HepG2 (cell line): ENCODE measurements at regions not wholly inside any gene's neighbourhood (a gene's known extent, or its start where the extent isn't known, plus 50 kb on each side); places are given as distances from the start of the nearest gene placed in this dataset.
A peak's percentile ranks its signal among the peaks of the same experiment; 100 is the strongest.

ENCODE experiments used
- ELF3 ChIP-seq: IDR thresholded peaks from 2 replicates; pipeline ENCODE4 v1.6.1; 2016; ENCODE audit warnings: missing genetic modification reagents, missing compliant biosample characterization
- ESRRA ChIP-seq: sonication (generic); formaldehyde crosslinking; IDR thresholded peaks from 2 replicates; pipeline ENCODE4 v1.5.1; 2020; ENCODE audit warnings: mild to moderate bottlenecking, low read depth, missing genetic modification reagents
- HHEX ChIP-seq: IDR thresholded peaks from 2 replicates; pipeline ENCODE4 v1.6.1; 2016; ENCODE audit warnings: control low read depth
- KAT7 ChIP-seq: IDR thresholded peaks from 2 replicates; pipeline ENCODE4 v1.6.1; 2018; ENCODE audit warnings: borderline replicate concordance, missing compliant biosample characterization
- MAFG ChIP-seq: sonication (generic); formaldehyde crosslinking; IDR thresholded peaks from 2 replicates; pipeline ENCODE4 v1.5.1; 2020; ENCODE audit warnings: mild to moderate bottlenecking, missing genetic modification reagents
- PCBP2 ChIP-seq: fragments of 200-400 bp; formaldehyde crosslinking; optimal IDR thresholded peaks from 2 replicates; pipeline ENCODE3; 2018; ENCODE audit warnings: low read length, low read depth; ENCODE audit not compliant: poor library complexity, severe bottlenecking
- TCF7 ChIP-seq: sonication (generic); IDR thresholded peaks from 2 replicates; pipeline ENCODE4 v1.6.1; 2016; ENCODE audit warnings: antibody characterized with exemption, low read depth
- ZBTB38 ChIP-seq: sonication (generic); formaldehyde crosslinking; IDR thresholded peaks from 2 replicates; pipeline ENCODE4 v1.5.1; 2020; ENCODE audit warnings: mild to moderate bottlenecking, missing genetic modification reagents
- ZNF124 ChIP-seq: sonication (generic); formaldehyde crosslinking; IDR thresholded peaks from 2 replicates; pipeline ENCODE4 v1.4.0; 2020; ENCODE audit warnings: missing genetic modification reagents
- ZNF138 ChIP-seq: sonication (generic); formaldehyde crosslinking; IDR thresholded peaks from 2 replicates; pipeline ENCODE4 v1.5.0; 2020; ENCODE audit warnings: mild to moderate bottlenecking, low read depth, missing genetic modification reagents
- ZNF225 ChIP-seq: sonication (generic); formaldehyde crosslinking; IDR thresholded peaks from 2 replicates; pipeline ENCODE4 v1.4.0; 2020; ENCODE audit warnings: mild to moderate bottlenecking, missing genetic modification reagents
- ZNF432 ChIP-seq: sonication (generic); formaldehyde crosslinking; IDR thresholded peaks from 2 replicates; pipeline ENCODE4 v1.5.0; 2020; ENCODE audit warnings: missing genetic modification reagents, mild to moderate bottlenecking, borderline replicate concordance
- ZNF550 ChIP-seq: sonication (generic); formaldehyde crosslinking; IDR thresholded peaks from 2 replicates; pipeline ENCODE4 v1.4.0; 2020; ENCODE audit warnings: mild to moderate bottlenecking, missing genetic modification reagents, borderline replicate concordance
- ZNF614 ChIP-seq: IDR thresholded peaks from 2 replicates; pipeline ENCODE4 v1.6.1; 2018; ENCODE audit warnings: missing biosample characterization, missing genetic modification reagents, inconsistent platforms, borderline replicate concordance
- ZNF749 ChIP-seq: sonication (generic); formaldehyde crosslinking; IDR thresholded peaks from 2 replicates; pipeline ENCODE4 v1.8.0; 2022; ENCODE audit warnings: mild to moderate bottlenecking, missing genetic modification reagents, moderate library complexity, borderline replicate concordance
- ZNF788 ChIP-seq: sonication (generic); formaldehyde crosslinking; IDR thresholded peaks from 2 replicates; pipeline ENCODE4 v1.5.0; 2020; ENCODE audit warnings: mild to moderate bottlenecking, missing genetic modification reagents, borderline replicate concordance
- ZNF879 ChIP-seq: sonication (generic); formaldehyde crosslinking; IDR thresholded peaks from 2 replicates; pipeline ENCODE4 v1.8.1; 2023; ENCODE audit warnings: missing genetic modification reagents
- ZSCAN12 ChIP-seq: sonication (generic); formaldehyde crosslinking; IDR thresholded peaks from 2 replicates; pipeline ENCODE4 v1.9.0; 2021; ENCODE audit warnings: mild to moderate bottlenecking, missing genetic modification reagents
- TF ChIP-seq, protein P1 (sequence below): sonication (generic); formaldehyde crosslinking; IDR thresholded peaks from 2 replicates; pipeline ENCODE4 v1.4.0; 2020; ENCODE audit warnings: missing genetic modification reagents
- TF ChIP-seq, protein P2 (sequence below): sonication (generic); formaldehyde crosslinking; IDR thresholded peaks from 2 replicates; pipeline ENCODE4 v1.4.0; 2020; ENCODE audit warnings: missing genetic modification reagents
- TF ChIP-seq, protein P3 (sequence below): sonication (generic); formaldehyde crosslinking; IDR thresholded peaks from 2 replicates; pipeline ENCODE4 v1.9.0; 2021; ENCODE audit warnings: missing genetic modification reagents, mild to moderate bottlenecking, borderline replicate concordance
- TF ChIP-seq, protein P4 (sequence below): IDR thresholded peaks from 2 replicates; pipeline ENCODE4 v1.6.1; 2018; ENCODE audit warnings: missing genetic modification reagents, mild to moderate bottlenecking, missing compliant biosample characterization
- TF ChIP-seq, protein P5 (sequence below): IDR thresholded peaks from 2 replicates; pipeline ENCODE4 v1.6.1; 2018; ENCODE audit warnings: missing genetic modification reagents
- TF ChIP-seq, protein P6 (sequence below): sonication (generic); formaldehyde crosslinking; IDR thresholded peaks from 2 replicates; pipeline ENCODE4 v1.4.0; 2020; ENCODE audit warnings: missing genetic modification reagents

DNA sequence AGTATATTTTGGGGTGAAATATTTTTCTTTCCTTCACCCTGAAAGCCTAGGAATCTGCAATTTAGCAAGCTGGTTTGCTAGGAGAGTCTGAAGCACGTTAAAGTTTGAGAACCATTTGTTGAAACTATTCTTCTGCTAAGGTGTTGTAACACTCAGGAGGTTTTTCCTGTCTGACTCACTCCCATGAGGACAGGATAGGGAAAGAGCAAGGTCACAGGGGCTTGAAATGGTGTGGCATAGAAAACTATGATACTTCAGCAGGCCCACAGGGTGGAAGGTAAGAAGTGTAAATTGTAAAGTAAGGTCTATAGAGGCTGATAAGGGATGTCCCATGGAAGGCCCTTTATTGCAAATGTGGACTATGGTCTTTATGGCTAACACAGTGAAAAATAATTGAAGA lies 177.7 kb upstream of the ZC3H15 start (continued):
- TF ChIP-seq ZNF550, result no peak
- TF ChIP-seq ZNF225 (CRISPR knock-in tag), result no peak
- no peak for TF ChIP-seq HHEX
- TF ChIP-seq PCBP2, result no peak
- no peak for TF ChIP-seq ZBTB38 (CRISPR knock-in tag)
- TF ChIP-seq ZNF749, result no peak
- TF ChIP-seq, protein P1, sequence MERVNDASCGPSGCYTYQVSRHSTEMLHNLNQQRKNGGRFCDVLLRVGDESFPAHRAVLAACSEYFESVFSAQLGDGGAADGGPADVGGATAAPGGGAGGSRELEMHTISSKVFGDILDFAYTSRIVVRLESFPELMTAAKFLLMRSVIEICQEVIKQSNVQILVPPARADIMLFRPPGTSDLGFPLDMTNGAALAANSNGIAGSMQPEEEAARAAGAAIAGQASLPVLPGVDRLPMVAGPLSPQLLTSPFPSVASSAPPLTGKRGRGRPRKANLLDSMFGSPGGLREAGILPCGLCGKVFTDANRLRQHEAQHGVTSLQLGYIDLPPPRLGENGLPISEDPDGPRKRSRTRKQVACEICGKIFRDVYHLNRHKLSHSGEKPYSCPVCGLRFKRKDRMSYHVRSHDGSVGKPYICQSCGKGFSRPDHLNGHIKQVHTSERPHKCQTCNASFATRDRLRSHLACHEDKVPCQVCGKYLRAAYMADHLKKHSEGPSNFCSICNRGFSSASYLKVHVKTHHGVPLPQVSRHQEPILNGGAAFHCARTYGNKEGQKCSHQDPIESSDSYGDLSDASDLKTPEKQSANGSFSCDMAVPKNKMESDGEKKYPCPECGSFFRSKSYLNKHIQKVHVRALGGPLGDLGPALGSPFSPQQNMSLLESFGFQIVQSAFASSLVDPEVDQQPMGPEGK (CRISPR knock-in tag), result 0 out of 2 replicates have a peak, but pooled peaks have one; percentile 23
- no peak for TF ChIP-seq ZNF432 (CRISPR knock-in tag)
- TF ChIP-seq ESRRA, result no peak
- TF ChIP-seq KAT7 (CRISPR knock-in tag), result no peak
- TF ChIP-seq, protein P2, sequence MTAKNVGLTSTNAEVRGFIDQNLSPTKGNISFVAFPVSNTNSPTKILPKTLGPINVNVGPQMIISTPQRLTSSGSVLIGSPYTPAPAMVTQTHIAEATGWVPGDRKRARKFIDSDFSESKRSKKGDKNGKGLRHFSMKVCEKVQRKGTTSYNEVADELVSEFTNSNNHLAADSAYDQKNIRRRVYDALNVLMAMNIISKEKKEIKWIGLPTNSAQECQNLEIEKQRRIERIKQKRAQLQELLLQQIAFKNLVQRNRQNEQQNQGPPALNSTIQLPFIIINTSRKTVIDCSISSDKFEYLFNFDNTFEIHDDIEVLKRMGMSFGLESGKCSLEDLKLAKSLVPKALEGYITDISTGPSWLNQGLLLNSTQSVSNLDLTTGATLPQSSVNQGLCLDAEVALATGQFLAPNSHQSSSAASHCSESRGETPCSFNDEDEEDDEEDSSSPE, result no peak
- TF ChIP-seq TCF7, result no peak
- TF ChIP-seq MAFG (CRISPR knock-in tag), result no peak
- TF ChIP-seq, protein P3, sequence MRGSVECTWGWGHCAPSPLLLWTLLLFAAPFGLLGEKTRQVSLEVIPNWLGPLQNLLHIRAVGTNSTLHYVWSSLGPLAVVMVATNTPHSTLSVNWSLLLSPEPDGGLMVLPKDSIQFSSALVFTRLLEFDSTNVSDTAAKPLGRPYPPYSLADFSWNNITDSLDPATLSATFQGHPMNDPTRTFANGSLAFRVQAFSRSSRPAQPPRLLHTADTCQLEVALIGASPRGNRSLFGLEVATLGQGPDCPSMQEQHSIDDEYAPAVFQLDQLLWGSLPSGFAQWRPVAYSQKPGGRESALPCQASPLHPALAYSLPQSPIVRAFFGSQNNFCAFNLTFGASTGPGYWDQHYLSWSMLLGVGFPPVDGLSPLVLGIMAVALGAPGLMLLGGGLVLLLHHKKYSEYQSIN, result no peak
- no peak for TF ChIP-seq ZNF879 (CRISPR knock-in tag)
- no peak for TF ChIP-seq ZNF138 (CRISPR knock-in tag)
- TF ChIP-seq, protein P4, sequence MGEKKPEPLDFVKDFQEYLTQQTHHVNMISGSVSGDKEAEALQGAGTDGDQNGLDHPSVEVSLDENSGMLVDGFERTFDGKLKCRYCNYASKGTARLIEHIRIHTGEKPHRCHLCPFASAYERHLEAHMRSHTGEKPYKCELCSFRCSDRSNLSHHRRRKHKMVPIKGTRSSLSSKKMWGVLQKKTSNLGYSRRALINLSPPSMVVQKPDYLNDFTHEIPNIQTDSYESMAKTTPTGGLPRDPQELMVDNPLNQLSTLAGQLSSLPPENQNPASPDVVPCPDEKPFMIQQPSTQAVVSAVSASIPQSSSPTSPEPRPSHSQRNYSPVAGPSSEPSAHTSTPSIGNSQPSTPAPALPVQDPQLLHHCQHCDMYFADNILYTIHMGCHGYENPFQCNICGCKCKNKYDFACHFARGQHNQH (CRISPR knock-in tag), result no peak
- no peak for TF ChIP-seq ZSCAN12 (CRISPR knock-in tag)
- TF ChIP-seq ELF3 (CRISPR knock-in tag), result peak; percentile 83; the same call in 1 of the 2 replicates
- TF ChIP-seq, protein P5, sequence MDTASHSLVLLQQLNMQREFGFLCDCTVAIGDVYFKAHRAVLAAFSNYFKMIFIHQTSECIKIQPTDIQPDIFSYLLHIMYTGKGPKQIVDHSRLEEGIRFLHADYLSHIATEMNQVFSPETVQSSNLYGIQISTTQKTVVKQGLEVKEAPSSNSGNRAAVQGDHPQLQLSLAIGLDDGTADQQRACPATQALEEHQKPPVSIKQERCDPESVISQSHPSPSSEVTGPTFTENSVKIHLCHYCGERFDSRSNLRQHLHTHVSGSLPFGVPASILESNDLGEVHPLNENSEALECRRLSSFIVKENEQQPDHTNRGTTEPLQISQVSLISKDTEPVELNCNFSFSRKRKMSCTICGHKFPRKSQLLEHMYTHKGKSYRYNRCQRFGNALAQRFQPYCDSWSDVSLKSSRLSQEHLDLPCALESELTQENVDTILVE (CRISPR knock-in tag), result no peak
- peak; percentile 68; the same call in 1 of the 2 replicates for TF ChIP-seq ZNF614 (CRISPR knock-in tag)
- TF ChIP-seq ZNF124 (CRISPR knock-in tag), result no peak
- TF ChIP-seq, protein P6, sequence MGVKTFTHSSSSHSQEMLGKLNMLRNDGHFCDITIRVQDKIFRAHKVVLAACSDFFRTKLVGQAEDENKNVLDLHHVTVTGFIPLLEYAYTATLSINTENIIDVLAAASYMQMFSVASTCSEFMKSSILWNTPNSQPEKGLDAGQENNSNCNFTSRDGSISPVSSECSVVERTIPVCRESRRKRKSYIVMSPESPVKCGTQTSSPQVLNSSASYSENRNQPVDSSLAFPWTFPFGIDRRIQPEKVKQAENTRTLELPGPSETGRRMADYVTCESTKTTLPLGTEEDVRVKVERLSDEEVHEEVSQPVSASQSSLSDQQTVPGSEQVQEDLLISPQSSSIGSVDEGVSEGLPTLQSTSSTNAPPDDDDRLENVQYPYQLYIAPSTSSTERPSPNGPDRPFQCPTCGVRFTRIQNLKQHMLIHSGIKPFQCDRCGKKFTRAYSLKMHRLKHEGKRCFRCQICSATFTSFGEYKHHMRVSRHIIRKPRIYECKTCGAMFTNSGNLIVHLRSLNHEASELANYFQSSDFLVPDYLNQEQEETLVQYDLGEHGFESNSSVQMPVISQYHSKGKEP (CRISPR knock-in tag), result no peak
- TF ChIP-seq ZNF788 (CRISPR knock-in tag), result no peak
